ENCODE measurements at regions not wholly inside any gene's neighbourhood (a gene's known extent, or its start where the extent isn't known, plus 50 kb on each side); places are given as distances from the start of the nearest gene placed in this dataset.
"Not testable (repeated sequence)": the region's sequence is repeated elsewhere in the genome, so short reads cannot be mapped to it uniquely, and the experiment has no call there.

- no peak for DNase-seq
These were observed 909.7 kb downstream of the DNAJB9 start for GRCh38 chr7:109479388-109479787.

GRCh38 chr7:109490607-109491006 lies 920.9 kb downstream of the DNAJB9 start:
- not testable (repeated sequence) for DNase-seq

GRCh38 chr7:109497053-109497452 lies 927.4 kb downstream of the DNAJB9 start:
- no peak for DNase-seq

GRCh38 chr7:109498131-109498530 lies 928.5 kb downstream of the DNAJB9 start:
- DNase-seq = no peak

GRCh38 chr7:109503421-109503820 lies 933.7 kb downstream of the DNAJB9 start:
- no peak for DNase-seq

GRCh38 chr7:109522585-109522984 lies 952.9 kb downstream of the DNAJB9 start:
- DNase-seq = no peak

- DNase-seq = no peak
These were observed 958.2 kb downstream of the DNAJB9 start for GRCh38 chr7:109527833-109528232.

GRCh38 chr7:109529712-109530111 lies 960.0 kb downstream of the DNAJB9 start:
- DNase-seq = no peak

GRCh38 chr7:109532262-109532992 lies 962.8 kb downstream of the DNAJB9 start:
- no peak for DNase-seq

GRCh38 chr7:109545686-109546085 lies 976.0 kb downstream of the DNAJB9 start:
- no peak for DNase-seq

- DNase-seq = no peak
These were observed 980.0 kb downstream of the DNAJB9 start for GRCh38 chr7:109549471-109550193.

- DNase-seq = no peak
These were observed 982.3 kb downstream of the DNAJB9 start for GRCh38 chr7:109552017-109552416.

GRCh38 chr7:109577265-109577664 lies 1007.6 kb downstream of the DNAJB9 start:
- DNase-seq = no peak

- DNase-seq = no peak
These were observed 1010.2 kb downstream of the DNAJB9 start for GRCh38 chr7:109579901-109580300.

GRCh38 chr7:109582211-109582610 lies 1012.5 kb downstream of the DNAJB9 start:
- no peak for DNase-seq

- DNase-seq = not testable (repeated sequence)
These were observed 1027.3 kb downstream of the DNAJB9 start for GRCh38 chr7:109596948-109597347.

GRCh38 chr7:109611656-109612055 lies 1042.0 kb downstream of the DNAJB9 start:
- no peak for DNase-seq

- DNase-seq = no peak
These were observed 1046.9 kb downstream of the DNAJB9 start for GRCh38 chr7:109616551-109617069.

GRCh38 chr7:109622320-109622719 lies 1052.6 kb downstream of the DNAJB9 start:
- no peak for DNase-seq

GRCh38 chr7:109632890-109633289 lies 1063.2 kb downstream of the DNAJB9 start:
- not testable (repeated sequence) for DNase-seq

GRCh38 chr7:109635374-109635773 lies 1065.7 kb downstream of the DNAJB9 start:
- DNase-seq = no peak

- DNase-seq = no peak
These were observed 1067.8 kb downstream of the DNAJB9 start for GRCh38 chr7:109637428-109637990.

- no peak for DNase-seq
These were observed 1068.6 kb downstream of the DNAJB9 start for GRCh38 chr7:109638321-109638720.
